ENCODE measurements at regions not wholly inside any gene's neighbourhood (a gene's known extent, or its start where the extent isn't known, plus 50 kb on each side); places are given as distances from the start of the nearest gene placed in this dataset.

DNA sequence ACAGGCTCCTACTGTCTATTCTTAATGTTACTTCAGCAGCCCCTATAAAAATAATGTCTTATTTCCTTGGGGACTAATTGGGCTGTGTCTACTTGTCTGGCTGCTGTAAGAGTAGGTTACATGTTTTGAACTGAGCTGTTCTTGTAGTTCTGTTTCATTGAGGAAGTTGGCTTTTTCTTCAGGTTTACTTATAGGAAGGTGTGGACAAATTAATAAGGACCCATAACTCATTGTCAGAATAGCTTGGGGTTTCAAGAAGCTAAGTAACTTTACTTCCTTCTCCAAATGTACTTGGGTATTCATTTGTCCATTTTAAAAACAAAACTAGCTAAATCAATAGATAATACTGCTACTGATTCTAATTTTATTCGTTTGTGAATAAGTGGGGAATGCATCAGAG, 487.2 kb downstream of the FAT4 start:
- Histone ChIP-seq H3K27me3 (no peaks in the 10 kb centered on the region), H3K36me3 (no peaks in the 10 kb centered on the region), H3K4me1 (no peaks in the 10 kb centered on the region), H3K27ac (no peak overlapping the region), H3K9me3 (no peaks in the 10 kb centered on the region), H3K4me3 (no peak overlapping the region)
- TF ChIP-seq POLR2A (IDR thresholded peaks at IDR 0.05) = no peak
- TF ChIP-seq, protein P1, sequence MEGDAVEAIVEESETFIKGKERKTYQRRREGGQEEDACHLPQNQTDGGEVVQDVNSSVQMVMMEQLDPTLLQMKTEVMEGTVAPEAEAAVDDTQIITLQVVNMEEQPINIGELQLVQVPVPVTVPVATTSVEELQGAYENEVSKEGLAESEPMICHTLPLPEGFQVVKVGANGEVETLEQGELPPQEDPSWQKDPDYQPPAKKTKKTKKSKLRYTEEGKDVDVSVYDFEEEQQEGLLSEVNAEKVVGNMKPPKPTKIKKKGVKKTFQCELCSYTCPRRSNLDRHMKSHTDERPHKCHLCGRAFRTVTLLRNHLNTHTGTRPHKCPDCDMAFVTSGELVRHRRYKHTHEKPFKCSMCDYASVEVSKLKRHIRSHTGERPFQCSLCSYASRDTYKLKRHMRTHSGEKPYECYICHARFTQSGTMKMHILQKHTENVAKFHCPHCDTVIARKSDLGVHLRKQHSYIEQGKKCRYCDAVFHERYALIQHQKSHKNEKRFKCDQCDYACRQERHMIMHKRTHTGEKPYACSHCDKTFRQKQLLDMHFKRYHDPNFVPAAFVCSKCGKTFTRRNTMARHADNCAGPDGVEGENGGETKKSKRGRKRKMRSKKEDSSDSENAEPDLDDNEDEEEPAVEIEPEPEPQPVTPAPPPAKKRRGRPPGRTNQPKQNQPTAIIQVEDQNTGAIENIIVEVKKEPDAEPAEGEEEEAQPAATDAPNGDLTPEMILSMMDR (IDR thresholded peaks at IDR 0.05 in 4 of 5, conservative IDR thresholded peaks at IDR 0.05 in 1 of 5) = no peak
- in situ Hi-C loops (cut with MboI; ENCODE audit: low sequenced_read_pairs in 4 of 4) = no loop called here
- intact Hi-C loops (cut with DNase I; ENCODE audit: low total_unique reads) = no loop called here
- ATAC-seq (no peak), DNase-seq (no peak)

DNA sequence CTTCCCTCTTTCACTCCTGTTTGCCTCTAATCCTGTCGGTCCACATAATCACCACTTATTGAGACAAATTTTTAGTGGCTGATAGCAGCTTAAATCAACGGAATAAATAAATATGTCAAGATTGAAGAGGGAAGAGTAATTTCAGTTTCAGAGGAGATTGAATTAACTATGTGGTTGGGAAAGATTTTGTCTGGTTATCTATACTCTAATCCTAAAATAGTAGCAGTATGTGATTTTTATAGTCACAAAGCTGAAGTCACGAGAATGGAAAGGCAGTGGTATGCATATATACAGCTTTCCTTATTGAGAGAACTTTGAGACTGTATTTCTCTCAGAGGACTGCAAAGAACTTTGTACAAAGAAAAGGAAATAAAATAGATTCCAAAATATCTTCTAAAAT, 493.3 kb downstream of the FAT4 start:
- DNase-seq (no peak), ATAC-seq (no peak)
- no peaks in the 10 kb centered on the region for H3K9me3 ChIP-seq
- no peak overlapping the region for H3K4me3 ChIP-seq
- in situ Hi-C loops (cut with MboI; ENCODE audit: low sequenced_read_pairs in 4 of 4) = no loop called here
- no peaks in the 10 kb centered on the region for H3K4me1 ChIP-seq
- no peaks in the 10 kb centered on the region for H3K36me3 ChIP-seq
- TF ChIP-seq POLR2A (IDR thresholded peaks at IDR 0.05) = no peak
- TF ChIP-seq, protein P1 (IDR thresholded peaks at IDR 0.05 in 4 of 5, conservative IDR thresholded peaks at IDR 0.05 in 1 of 5) = no peak
- no peak overlapping the region for H3K27ac ChIP-seq
- H3K27me3 ChIP-seq = no peaks in the 10 kb centered on the region
- intact Hi-C loops (cut with DNase I; ENCODE audit: low total_unique reads) = no loop called here

DNA sequence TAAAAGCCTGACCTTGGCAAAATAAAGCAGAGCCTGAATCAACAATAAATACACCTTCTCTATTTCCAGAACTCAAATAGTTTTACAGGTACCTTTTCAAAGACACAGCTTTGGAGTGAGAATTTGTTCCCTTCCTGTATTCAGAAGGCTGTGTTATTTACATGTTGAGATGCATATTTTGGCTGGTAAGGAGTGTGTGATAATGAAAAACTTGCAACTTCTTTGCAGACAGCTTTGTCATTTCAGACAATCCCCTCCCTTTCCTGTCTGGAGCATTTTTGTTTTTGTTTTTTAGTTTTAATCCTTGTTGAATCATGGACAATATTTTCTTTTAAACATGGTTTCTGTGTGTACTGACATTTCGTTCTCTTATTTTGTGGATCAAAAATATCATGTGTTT, 493.8 kb downstream of the FAT4 start:
- Histone ChIP-seq H3K36me3 (no peaks in the 10 kb centered on the region), H3K4me3 (no peak overlapping the region), H3K4me1 (no peaks in the 10 kb centered on the region), H3K27me3 (no peaks in the 10 kb centered on the region), H3K27ac (no peak overlapping the region), H3K9me3 (no peaks in the 10 kb centered on the region)
- ATAC-seq = no peak
- in situ Hi-C loops (cut with MboI; ENCODE audit: low sequenced_read_pairs in 4 of 4) = no loop called here
- intact Hi-C loops (cut with DNase I; ENCODE audit: low total_unique reads) = no loop called here
- TF ChIP-seq POLR2A (IDR thresholded peaks at IDR 0.05) = no peak
- TF ChIP-seq, protein P1 (IDR thresholded peaks at IDR 0.05 in 4 of 5, conservative IDR thresholded peaks at IDR 0.05 in 1 of 5) = no peak
- no peak for DNase-seq

DNA sequence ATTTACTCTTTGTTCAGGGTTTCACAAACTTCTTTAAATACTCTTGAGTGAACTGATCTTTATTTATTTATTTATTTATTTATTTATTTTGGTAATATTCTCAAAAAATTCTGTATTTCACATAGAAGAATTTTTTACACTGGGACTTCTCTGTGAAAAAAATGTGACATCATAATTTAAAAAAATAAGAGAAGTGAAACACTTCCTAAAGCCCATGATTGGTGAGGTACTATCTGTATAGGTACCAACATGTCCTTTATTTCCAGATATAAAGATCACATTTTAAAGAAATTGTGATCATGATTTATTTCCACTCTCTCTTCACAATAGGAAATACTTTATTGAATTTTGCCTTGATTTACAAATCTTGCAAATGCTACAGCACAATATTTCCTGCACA, 497.1 kb downstream of the FAT4 start:
- Histone ChIP-seq H3K4me3 (no peak overlapping the region), H3K36me3 (no peaks in the 10 kb centered on the region), H3K27me3 (no peaks in the 10 kb centered on the region), H3K4me1 (no peaks in the 10 kb centered on the region), H3K9me3 (no peaks in the 10 kb centered on the region), H3K27ac (no peak overlapping the region)
- in situ Hi-C loops (cut with MboI; ENCODE audit: low sequenced_read_pairs in 4 of 4) = no loop called here
- intact Hi-C loops (cut with DNase I; ENCODE audit: low total_unique reads) = no loop called here
- DNase-seq = no peak
- no peak for ATAC-seq
- no peak for TF ChIP-seq POLR2A (IDR thresholded peaks at IDR 0.05)
- TF ChIP-seq, protein P1 (IDR thresholded peaks at IDR 0.05 in 4 of 5, conservative IDR thresholded peaks at IDR 0.05 in 1 of 5) = no peak
